ENCODE measurements at regions not wholly inside any gene's neighbourhood (a gene's known extent, or its start where the extent isn't known, plus 50 kb on each side); places are given as distances from the start of the nearest gene placed in this dataset.

- DNase-seq (ENCODE audit: low read depth), result no peak
These were observed 75.8 kb upstream of the FN1 start for GRCh38 chr2:215511454-215512346.

DNA sequence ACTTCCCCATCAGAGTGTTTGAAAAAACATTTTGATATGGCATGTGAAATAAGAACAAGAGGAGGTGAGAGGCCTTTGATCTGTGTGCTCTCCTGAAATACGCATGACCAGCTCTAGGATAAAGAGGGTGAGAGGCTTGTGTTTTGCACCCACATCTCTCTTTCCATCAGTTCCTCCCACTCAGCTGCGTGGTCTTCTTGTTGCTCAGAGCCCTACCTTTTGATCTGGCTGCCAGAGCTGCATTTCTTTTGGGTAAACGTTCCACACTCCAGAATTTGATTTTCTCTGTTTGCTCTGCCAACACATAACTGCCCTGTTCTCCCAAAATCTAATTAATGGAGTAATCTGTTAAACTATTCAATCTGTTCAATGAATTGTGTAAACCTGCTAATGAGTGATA lies 72.0 kb upstream of the FN1 start:
- DNase-seq (ENCODE audit: low read depth), result no peak

DNA sequence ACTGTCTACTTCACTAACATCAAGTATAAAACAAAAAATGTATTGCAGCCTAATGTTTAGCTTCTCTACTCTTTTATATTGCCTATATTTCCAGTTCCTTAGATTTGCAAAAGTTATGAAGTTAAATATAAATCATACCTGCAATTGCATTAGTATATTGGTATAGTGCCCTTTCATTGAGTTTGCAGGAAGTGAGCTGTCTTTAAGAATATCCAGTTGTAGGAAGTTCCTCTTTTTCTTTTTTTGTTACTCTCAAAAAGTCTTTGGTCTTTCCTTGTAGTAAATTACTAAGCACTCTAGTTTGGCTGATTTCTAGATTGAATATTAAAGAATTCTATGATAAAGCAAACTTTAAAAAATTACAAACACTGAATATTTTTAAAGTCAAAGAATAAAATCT lies 71.3 kb upstream of the FN1 start:
- DNase-seq (ENCODE audit: low read depth), result no peak

DNA sequence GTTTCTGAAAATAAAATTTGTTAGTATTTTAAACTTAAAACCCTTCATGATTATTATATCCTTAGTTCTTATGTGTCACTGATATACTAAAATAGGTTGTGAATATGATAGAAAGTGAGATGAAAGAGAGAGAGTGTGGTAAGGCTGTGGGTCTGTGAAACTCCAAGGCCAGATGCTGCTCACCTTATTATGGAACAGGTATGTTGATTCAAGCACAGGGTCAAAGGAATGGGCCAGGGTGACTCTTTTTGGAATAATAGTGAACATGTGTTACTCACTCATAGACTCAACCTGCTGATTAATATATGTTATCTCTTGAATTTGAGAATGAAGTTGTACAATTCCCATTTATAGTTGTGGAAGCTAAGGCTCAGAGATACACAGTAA lies 70.7 kb upstream of the FN1 start:
- DNase-seq (ENCODE audit: low read depth), result no peak

- peak; percentile 43 for DNase-seq (ENCODE audit: low read depth)
These were observed 69.3 kb upstream of the FN1 start for GRCh38 chr2:215505044-215505786.

GRCh38 chr2:215504547-215504946 lies 68.7 kb upstream of the FN1 start:
- no peak for DNase-seq (ENCODE audit: low read depth)

- no peak for DNase-seq (ENCODE audit: low read depth)
These were observed 67.5 kb upstream of the FN1 start for GRCh38 chr2:215503381-215503780.

- no peak for DNase-seq (ENCODE audit: low read depth)
These were observed 64.6 kb upstream of the FN1 start for GRCh38 chr2:215500466-215500865.

DNA sequence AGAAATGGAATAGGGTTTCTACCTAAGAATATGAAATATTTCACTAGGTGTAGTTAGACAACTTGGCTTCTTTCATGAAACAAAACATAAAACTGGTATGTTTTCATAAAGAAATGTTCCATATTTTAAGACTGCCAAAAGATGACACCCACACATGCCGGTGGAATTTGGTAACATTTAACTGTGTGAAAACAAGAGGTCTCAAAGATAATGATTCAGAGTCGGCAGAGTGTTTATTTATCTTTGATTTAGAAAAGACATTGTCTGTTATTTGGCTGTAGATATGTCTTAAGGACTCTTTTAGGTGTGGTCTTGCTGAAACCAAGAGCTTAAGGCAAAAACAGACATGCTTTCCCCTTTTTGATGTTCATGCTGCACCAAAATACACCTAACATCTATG lies 63.5 kb upstream of the FN1 start:
- DNase-seq (ENCODE audit: low read depth), result peak; percentile 51

- no peak for DNase-seq (ENCODE audit: low read depth)
These were observed 62.6 kb upstream of the FN1 start for GRCh38 chr2:215498431-215498830.

DNA sequence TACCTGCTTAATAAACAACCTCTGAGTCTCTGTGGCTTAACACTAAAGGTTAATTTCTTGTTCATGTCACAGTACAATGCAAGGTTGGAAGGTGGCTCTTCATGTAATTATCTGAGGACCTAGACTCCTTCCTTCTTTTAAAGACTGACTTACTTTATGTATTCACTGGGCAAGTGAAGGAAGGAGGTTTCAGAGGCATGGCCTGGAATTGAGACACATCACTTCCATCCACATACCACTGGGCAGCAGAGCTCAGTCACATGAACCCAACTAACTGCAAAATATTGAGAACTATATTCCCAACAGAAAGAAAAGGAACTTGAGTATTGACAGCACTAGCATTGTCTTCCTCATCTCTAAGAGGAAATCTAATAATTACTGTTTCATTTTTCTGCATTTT lies 57.5 kb upstream of the FN1 start:
- no peak for DNase-seq (ENCODE audit: low read depth)

DNA sequence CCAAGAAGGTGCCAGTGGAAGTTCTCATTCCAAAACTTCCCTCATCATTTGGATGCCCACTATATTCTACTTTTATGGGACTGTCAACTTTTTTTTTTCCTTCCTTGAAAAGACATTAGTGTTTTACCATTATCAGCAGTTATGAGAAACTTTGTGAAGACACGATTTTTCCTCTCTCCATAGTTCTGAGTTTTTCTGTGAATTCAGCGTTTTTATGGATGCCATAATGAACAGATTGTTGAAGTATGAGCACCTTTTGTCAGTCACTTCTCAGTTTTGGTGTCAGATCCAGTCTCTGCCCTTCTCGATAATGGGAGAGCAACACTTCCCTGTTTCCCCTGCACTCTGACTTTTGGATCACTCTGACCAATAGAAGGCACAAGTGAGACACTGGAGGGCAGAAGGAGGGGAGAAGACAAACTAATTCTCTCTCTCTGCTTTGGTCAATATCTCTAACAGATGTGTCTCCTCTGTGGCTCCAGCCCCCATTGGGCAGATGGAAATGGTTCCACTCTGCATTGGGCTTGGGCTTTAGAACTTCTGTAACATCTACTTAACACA lies 53.5 kb upstream of the FN1 start:
- no peak for DNase-seq (ENCODE audit: low read depth)

DNA sequence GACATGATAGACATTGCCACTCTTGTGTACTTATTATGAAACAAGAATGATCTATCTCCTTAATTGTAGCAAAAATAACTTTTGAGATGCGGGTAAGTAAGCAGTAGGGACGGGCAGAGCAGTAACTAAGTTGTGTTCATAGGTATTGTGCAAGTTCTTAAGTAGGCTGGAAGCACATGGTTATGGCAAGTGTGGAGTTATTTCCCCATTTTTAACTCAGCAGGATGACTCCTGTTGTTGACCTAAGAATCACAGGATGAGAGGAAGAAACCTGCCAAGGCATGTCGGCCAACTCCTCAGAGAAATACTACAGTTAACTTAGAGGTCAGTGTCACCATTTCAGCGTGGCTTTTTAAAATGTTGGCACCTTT lies 51.1 kb upstream of the FN1 start:
- no peak for DNase-seq (ENCODE audit: low read depth)

DNA sequence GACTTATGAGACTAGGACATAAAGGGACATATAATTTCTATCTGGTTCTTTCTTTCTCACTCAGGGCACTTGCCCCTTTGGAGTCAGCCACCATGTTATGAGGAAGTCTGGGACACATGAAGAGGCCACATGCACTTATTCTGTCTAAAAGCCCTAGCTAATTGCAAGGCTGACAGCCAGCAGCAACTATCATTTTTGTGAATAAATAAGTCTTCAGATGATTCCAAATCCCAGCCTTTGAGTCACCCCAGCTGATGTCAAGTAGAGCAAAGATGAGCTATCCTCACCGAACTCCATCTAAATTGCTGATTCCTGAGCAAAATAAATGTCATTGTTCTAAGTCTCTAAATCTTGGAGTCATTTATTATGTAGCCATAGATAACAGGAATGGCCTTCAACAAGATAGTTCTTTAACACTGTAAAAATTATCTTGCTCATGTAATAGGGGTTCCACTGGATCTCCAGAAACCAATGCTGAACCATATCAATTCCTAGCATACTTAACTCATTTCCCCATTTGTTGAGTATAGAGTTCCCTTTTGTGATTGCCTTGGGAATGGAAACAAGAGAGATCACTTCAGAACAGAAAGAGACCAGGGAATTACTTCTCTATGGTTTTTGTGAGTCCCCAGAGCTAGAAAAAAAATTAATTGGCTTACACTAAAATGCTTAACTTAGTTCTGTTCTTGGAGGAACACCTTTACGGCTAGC lies 50.6 kb upstream of the FN1 start:
- DNase-seq (ENCODE audit: low read depth), result no peak

Data from LHCN-M2 (cell line).